ENCODE measurements at regions not wholly inside any gene's neighbourhood (a gene's known extent, or its start where the extent isn't known, plus 50 kb on each side); places are given as distances from the start of the nearest gene placed in this dataset.
"Not testable (repeated sequence)": the region's sequence is repeated elsewhere in the genome, so short reads cannot be mapped to it uniquely, and the experiment has no call there.

DNA sequence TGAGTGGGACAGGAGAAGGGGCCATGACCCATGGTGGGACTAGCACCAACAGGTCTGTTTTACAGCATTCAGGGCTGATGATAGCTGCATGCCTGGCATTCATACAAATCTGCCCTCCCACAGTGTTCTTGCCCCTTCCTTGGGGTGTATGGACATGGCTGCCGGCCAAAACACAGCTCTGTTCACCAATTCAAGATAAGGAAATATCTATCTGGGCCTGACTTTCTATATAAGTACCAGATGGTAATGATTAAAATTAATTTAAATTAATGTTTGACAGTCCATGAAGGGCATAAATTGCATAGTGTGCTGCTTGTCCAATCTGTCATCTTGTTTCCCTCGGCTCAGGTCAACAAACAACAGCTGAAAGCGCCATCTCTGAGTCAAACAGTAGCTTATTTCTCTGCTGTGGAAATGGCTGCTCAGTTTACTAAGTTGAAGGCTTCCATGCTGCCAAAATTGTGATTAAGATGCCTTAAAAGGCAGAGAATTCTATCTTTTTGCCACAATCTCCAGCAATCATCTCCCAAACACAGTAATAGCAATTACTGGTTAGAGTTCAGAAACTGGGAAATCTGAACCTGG, 67.0 kb upstream of the TSPAN7 start:
- Histone ChIP-seq H4K8ac (ENCODE audit: low read depth in 2 of 2, low read length in 2 of 2) (no peak overlapping the region), H2BK20ac (ENCODE audit: low read depth, low read length) (no peak overlapping the region), H3K56ac (ENCODE audit: extremely low read depth, insufficient read depth, low read length) (no peak overlapping the region), H3K18ac (ENCODE audit: low read depth, low read length) (no peak overlapping the region), H2BK5ac (ENCODE audit: low read depth, low read length, poor library complexity, severe bottlenecking) (no peak overlapping the region), H4K20me1 (ENCODE audit: insufficient read depth, low read length) (no peaks in the 10 kb centered on the region), H4K91ac (ENCODE audit: insufficient read depth, low read depth, low read length) (no peak overlapping the region), H3K4ac (ENCODE audit: low read depth, low read length) (no peak overlapping the region), H3K4me1 (ENCODE audit: control insufficient read depth, insufficient read depth, low read length) (no peaks in the 10 kb centered on the region), H3K4me2 (ENCODE audit: low read depth, low read length) (no peak overlapping the region), H4K5ac (ENCODE audit: low read depth, low read length) (no peak overlapping the region), H2AK5ac (ENCODE audit: low read depth, low read length) (no peak overlapping the region), H2AK9ac (replicated peaks; ENCODE audit: low read depth, low read length, poor library complexity) (no peak overlapping the region), H3K9me3 (ENCODE audit: control insufficient read depth, insufficient read depth, low read length) (no peaks in the 10 kb centered on the region), H2BK15ac (ENCODE audit: low read depth, low read length) (no peak overlapping the region), H3K9me1 (ENCODE audit: insufficient read depth, low read length) (no peaks in the 10 kb centered on the region), H3K9ac (ENCODE audit: low read depth, low read length) (no peak overlapping the region), H3K14ac (replicated peaks; ENCODE audit: low read depth, low read length) (no peak overlapping the region), H3K27ac (ENCODE audit: insufficient read depth, low read length) (no peak overlapping the region), H2BK120ac (ENCODE audit: low read depth, low read length) (no peak overlapping the region), H3K4me3 (ENCODE audit: insufficient read depth, low read depth, low read length) (no peak overlapping the region), H3K79me1 (ENCODE audit: low read depth in 1 of 2, low read length in 2 of 2) (no peaks in the 10 kb centered on the region), H3K23ac (ENCODE audit: low read depth, low read length) (no peak overlapping the region), H2AFZ (replicated peaks; ENCODE audit: low read length, poor library complexity) (no peak overlapping the region), H3K27me3 (ENCODE audit: control insufficient read depth, insufficient read depth, low read length) (peaks cover 1% of the 10 kb centered on the region; the same call in 1 of the 2 replicates), H3K36me3 (ENCODE audit: control insufficient read depth, insufficient read depth, low read length) (no peaks in the 10 kb centered on the region)
- TF ChIP-seq MAFK (IDR thresholded peaks at IDR 0.05; ENCODE audit: low read depth, low read length) (no peak), MAZ (IDR thresholded peaks at IDR 0.05; ENCODE audit: borderline replicate concordance, low read depth, low read length) (no peak), CEBPB (IDR thresholded peaks at IDR 0.05; ENCODE audit: low read depth, low read length) (no peak), SMC3 (IDR thresholded peaks at IDR 0.05; ENCODE audit: low read depth, low read length) (no peak), FOS (IDR thresholded peaks at IDR 0.05; ENCODE audit: low read depth, low read length) (no peak), RAD21 (IDR thresholded peaks at IDR 0.05; ENCODE audit: low read length) (no peak), MXI1 (IDR thresholded peaks at IDR 0.05; ENCODE audit: borderline replicate concordance, low read depth, low read length) (no peak), RFX5 (IDR thresholded peaks at IDR 0.05; ENCODE audit: low read depth, low read length) (no peak)
- BruUV-seq (replicated peaks), result no TSS peak
- intact Hi-C loops (cut with micrococcal nuclease), result no loop called here
- CTCF ChIA-PET, result no interaction called here
- no CpG with 5 or more reads among the region's 3 CpGs for WGBS, 2 experiments (ENCODE audit: extremely low coverage in 2 of 2, insufficient read length in 1 of 2)
- DNase-seq (no peak), ATAC-seq (ENCODE audit: low read depth) (no peak)
- in situ Hi-C loops (cut with MboI; ENCODE audit: low sequenced_read_pairs), result no loop called here
- dilution Hi-C loops (cut with HindIII; ENCODE audit: low sequenced_read_pairs, unreplicated experiment), result no loop called here
- POLR2A ChIA-PET (ENCODE audit: unreplicated experiment), result no interaction called here

DNA sequence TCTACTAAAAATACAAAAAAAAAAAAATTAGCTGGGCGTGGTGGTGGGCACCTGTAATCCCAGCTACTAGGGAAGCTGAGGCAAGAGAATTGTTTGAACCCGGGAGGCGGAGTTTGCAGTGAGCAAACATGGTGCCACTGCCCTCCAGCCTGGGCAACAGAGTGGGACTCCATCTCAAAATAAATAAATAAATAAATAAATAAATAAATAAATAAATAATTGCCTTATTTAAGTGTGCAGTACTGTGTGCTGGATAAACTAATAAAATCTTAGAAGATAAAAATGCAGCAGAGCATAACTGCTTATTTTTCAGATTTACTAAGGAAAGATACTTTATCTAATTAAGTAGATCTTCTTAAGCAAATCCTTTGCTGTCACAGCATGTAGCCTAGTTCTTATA, 61.7 kb upstream of the TSPAN7 start:
- H3K4me3 ChIP-seq (ENCODE audit: insufficient read depth, low read depth, low read length); H3K36me3 ChIP-seq (ENCODE audit: control insufficient read depth, insufficient read depth, low read length); H3K4me1 ChIP-seq (ENCODE audit: control insufficient read depth, insufficient read depth, low read length); dilution Hi-C loops (cut with HindIII; ENCODE audit: low sequenced_read_pairs, unreplicated experiment); H3K4ac ChIP-seq (ENCODE audit: low read depth, low read length); ATAC-seq (ENCODE audit: low read depth); H2BK15ac ChIP-seq (ENCODE audit: low read depth, low read length); H2BK5ac ChIP-seq (ENCODE audit: low read depth, low read length, poor library complexity, severe bottlenecking); H3K27me3 ChIP-seq (ENCODE audit: control insufficient read depth, insufficient read depth, low read length); H3K9ac ChIP-seq (ENCODE audit: low read depth, low read length); H4K91ac ChIP-seq (ENCODE audit: insufficient read depth, low read depth, low read length); in situ Hi-C loops (cut with MboI; ENCODE audit: low sequenced_read_pairs); H2BK120ac ChIP-seq (ENCODE audit: low read depth, low read length); BruUV-seq (replicated peaks); H3K79me1 ChIP-seq (ENCODE audit: low read depth in 1 of 2, low read length in 2 of 2); H2AK5ac ChIP-seq (ENCODE audit: low read depth, low read length); H3K23ac ChIP-seq (ENCODE audit: low read depth, low read length); H3K18ac ChIP-seq (ENCODE audit: low read depth, low read length); H4K20me1 ChIP-seq (ENCODE audit: insufficient read depth, low read length); DNase-seq; intact Hi-C loops (cut with micrococcal nuclease); H4K5ac ChIP-seq (ENCODE audit: low read depth, low read length); H3K56ac ChIP-seq (ENCODE audit: extremely low read depth, insufficient read depth, low read length); POLR2A ChIA-PET (ENCODE audit: unreplicated experiment); H3K9me1 ChIP-seq (ENCODE audit: insufficient read depth, low read length); H2BK20ac ChIP-seq (ENCODE audit: low read depth, low read length); H3K4me2 ChIP-seq (ENCODE audit: low read depth, low read length); H3K14ac ChIP-seq (replicated peaks; ENCODE audit: low read depth, low read length); H4K8ac ChIP-seq (ENCODE audit: low read depth in 2 of 2, low read length in 2 of 2); CTCF ChIA-PET; H3K9me3 ChIP-seq (ENCODE audit: control insufficient read depth, insufficient read depth, low read length); H2AFZ ChIP-seq (replicated peaks; ENCODE audit: low read length, poor library complexity); H2AK9ac ChIP-seq (replicated peaks; ENCODE audit: low read depth, low read length, poor library complexity); H3K27ac ChIP-seq (ENCODE audit: insufficient read depth, low read length): not testable (repeated sequence)
- WGBS, 2 experiments (ENCODE audit: extremely low coverage in 2 of 2, insufficient read length in 1 of 2), result no CpG with 5 or more reads among the region's 3 CpGs
